ENCODE measurements at regions not wholly inside any gene's neighbourhood (a gene's known extent, or its start where the extent isn't known, plus 50 kb on each side); places are given as distances from the start of the nearest gene placed in this dataset.

- no peak for ATAC-seq
- intact Hi-C loops (cut with DNase I) = no loop called here
These were observed 58.8 kb upstream of the ERCC6L2 start for GRCh38 chr9:95816716-95817115.

DNA sequence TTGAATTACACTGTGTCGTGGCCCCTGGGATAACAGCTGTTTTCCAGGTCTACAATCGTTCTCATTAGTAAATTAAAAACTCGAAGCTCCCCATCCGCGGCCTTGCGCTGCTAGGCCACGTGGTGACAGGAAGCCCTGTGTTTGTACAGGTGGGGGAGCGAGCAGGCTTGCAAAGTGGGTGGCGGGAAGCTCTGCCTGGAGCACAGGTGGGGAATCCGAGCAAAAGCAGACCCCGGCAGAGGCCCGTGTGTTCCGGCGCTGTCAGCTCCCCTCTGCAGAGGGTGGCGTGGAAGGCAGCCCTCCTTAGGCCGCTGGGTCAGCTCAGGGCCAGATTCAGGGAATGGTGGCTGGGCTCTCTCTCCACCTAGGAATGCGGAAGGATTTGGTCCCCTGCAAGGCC, 59.5 kb upstream of the ERCC6L2 start:
- intact Hi-C loops (cut with DNase I) = no loop called here
- ATAC-seq (no peak), DNase-seq (no peak)
- TF ChIP-seq CTCF (IDR thresholded peaks at IDR 0.05) (no peak), POLR2A (IDR thresholded peaks at IDR 0.05) (no peak)
- Histone ChIP-seq H3K4me3 (no peak overlapping the region), H3K27ac (no peak overlapping the region), H3K36me3 (replicated peaks in 1 of 2; ENCODE audit: insufficient read depth in 1 of 2, low read depth in 2 of 2) (peaks cover 0 to 3% of the 10 kb centered on the region in 2 donors), H3K4me1 (no peaks in the 10 kb centered on the region), H3K9me3 (no peaks in the 10 kb centered on the region), H3K27me3 (no peaks in the 10 kb centered on the region)
- WGBS, 2 donors = 77 to 85% methylated on average over 6 to 17 of the region's 17 CpGs

More at GRCh38 chr9:95816716-95817115, 58.8 kb upstream of the ERCC6L2 start:
- Histone ChIP-seq H3K27me3 (no peaks in the 10 kb centered on the region), H3K9me3 (no peaks in the 10 kb centered on the region), H3K4me1 (no peaks in the 10 kb centered on the region), H3K4me3 (no peak overlapping the region), H3K36me3 (replicated peaks in 1 of 2; ENCODE audit: insufficient read depth in 1 of 2, low read depth in 2 of 2) (peaks cover 0 to 3% of the 10 kb centered on the region in 2 donors), H3K27ac (no peak overlapping the region)
- TF ChIP-seq CTCF (IDR thresholded peaks at IDR 0.05) (no peak), POLR2A (IDR thresholded peaks at IDR 0.05) (no peak)
- WGBS, 2 donors = 82 to 89% methylated on average over 5 of the region's 5 CpGs
- no peak for DNase-seq

- intact Hi-C loops (cut with DNase I) = no loop called here
- TF ChIP-seq POLR2A (IDR thresholded peaks at IDR 0.05) = no peak
- TF ChIP-seq CTCF (IDR thresholded peaks at IDR 0.05) = no peak
- H3K27me3 ChIP-seq = no peaks in the 10 kb centered on the region
- 91 to 93% methylated on average over 17 of the region's 17 CpGs for WGBS, 2 donors
- H3K9me3 ChIP-seq = no peaks in the 10 kb centered on the region
- H3K4me1 ChIP-seq = no peaks in the 10 kb centered on the region
- H3K4me3 ChIP-seq = no peak overlapping the region
- no peak for DNase-seq
- H3K36me3 ChIP-seq (replicated peaks in 1 of 2; ENCODE audit: insufficient read depth in 1 of 2, low read depth in 2 of 2) = peaks cover 0 to 3% of the 10 kb centered on the region in 2 donors
- ATAC-seq = no peak
- no peak overlapping the region for H3K27ac ChIP-seq
These were observed 60.4 kb upstream of the ERCC6L2 start for GRCh38 chr9:95815133-95815532.

DNA sequence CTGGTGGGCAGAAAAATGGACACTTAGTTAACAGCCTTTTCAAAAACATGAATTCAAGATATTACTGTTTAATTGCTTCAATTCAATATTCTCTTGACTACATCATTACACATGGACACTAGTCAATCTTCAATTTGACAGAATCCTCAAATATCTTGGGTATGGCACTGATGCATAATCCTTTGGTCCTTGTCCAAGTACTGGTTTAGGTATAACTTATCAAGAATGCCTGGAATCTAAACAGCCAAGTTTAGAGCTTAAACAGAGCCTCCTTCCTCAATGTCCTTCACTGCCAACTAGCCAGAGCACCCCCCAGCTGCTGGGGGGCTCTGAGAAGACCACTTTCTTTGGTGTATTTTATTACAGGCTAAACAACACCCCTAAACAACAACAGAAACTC, 61.6 kb upstream of the ERCC6L2 start:
- H3K9me3 ChIP-seq = no peaks in the 10 kb centered on the region
- intact Hi-C loops (cut with DNase I) = no loop called here
- H3K27me3 ChIP-seq = no peaks in the 10 kb centered on the region
- peaks cover 0 to 3% of the 10 kb centered on the region in 2 donors for H3K36me3 ChIP-seq (replicated peaks in 1 of 2; ENCODE audit: insufficient read depth in 1 of 2, low read depth in 2 of 2)
- H3K4me3 ChIP-seq = no peak overlapping the region
- DNase-seq (no peak), ATAC-seq (no peak)
- peak overlapping the region in 2 of 4 donors; percentile 19 to 67 for H3K27ac ChIP-seq
- H3K4me1 ChIP-seq = no peaks in the 10 kb centered on the region
- no peak for TF ChIP-seq CTCF (IDR thresholded peaks at IDR 0.05)
- no peak for TF ChIP-seq POLR2A (IDR thresholded peaks at IDR 0.05)

DNA sequence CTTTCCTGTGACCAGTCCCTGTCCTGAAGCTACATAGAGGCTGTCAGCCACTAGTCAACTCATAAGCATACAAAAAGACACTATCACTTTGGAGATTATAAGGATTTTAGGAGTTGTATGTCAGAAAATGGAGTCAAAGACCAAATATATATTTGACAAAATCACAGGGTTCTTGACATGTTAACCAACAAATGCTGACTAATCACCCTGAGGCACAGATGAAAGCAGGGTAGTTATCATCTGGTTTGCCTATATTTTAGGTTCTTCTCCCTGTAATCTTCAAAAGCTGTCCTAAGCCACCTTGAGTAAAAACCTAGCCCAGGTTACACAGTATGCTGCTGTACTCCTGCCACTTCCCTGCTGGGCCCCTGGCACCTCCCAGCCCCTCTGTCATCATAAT, 64.7 kb upstream of the ERCC6L2 start:
- H3K4me3 ChIP-seq = no peak overlapping the region
- intact Hi-C loops (cut with DNase I) = no loop called here
- DNase-seq (no peak), ATAC-seq (no peak)
- H3K27me3 ChIP-seq = no peaks in the 10 kb centered on the region
- TF ChIP-seq POLR2A (IDR thresholded peaks at IDR 0.05) (no peak), CTCF (IDR thresholded peaks at IDR 0.05) (no peak)
- no peak overlapping the region for H3K27ac ChIP-seq
- H3K9me3 ChIP-seq = no peaks in the 10 kb centered on the region
- peaks cover 0 to 3% of the 10 kb centered on the region in 2 donors for H3K36me3 ChIP-seq (replicated peaks in 1 of 2; ENCODE audit: insufficient read depth in 1 of 2, low read depth in 2 of 2)
- no peaks in the 10 kb centered on the region for H3K4me1 ChIP-seq
